HEK293T (cell line): ENCODE measurements at regions not wholly inside any gene's neighbourhood (a gene's known extent, or its start where the extent isn't known, plus 50 kb on each side); places are given as distances from the start of the nearest gene placed in this dataset.

ENCODE experiments used
- CTCF ChIA-PET: fragments of 350-600 bp; formaldehyde crosslinking; extraction: SDS; loops from one replicate; lab custom pipeline; 2021; ENCODE audit warnings: antibody characterized with exemption, inconsistent platforms; lab: Yijun Ruan, JAX
- POLR2A ChIA-PET: fragments of 350-600 bp; formaldehyde crosslinking; extraction: SDS; loops from one replicate; lab custom pipeline; 2020; ENCODE audit warnings: antibody characterized with exemption, inconsistent platforms; lab: Yijun Ruan, JAX
- DNase-seq: peaks from one replicate; pipeline ENCODE4 v3.0.0; 2012; ENCODE audit warnings: mixed read lengths; ENCODE audit errors: extremely low spot score
- ARNT ChIP-seq: fragments of 450-650 bp; IDR thresholded peaks from 2 replicates; pipeline ENCODE4 v1.6.1; 2017; ENCODE audit warnings: mild to moderate bottlenecking
- BHLHE40 ChIP-seq: fragments of 450-650 bp; IDR thresholded peaks from 2 replicates; pipeline ENCODE4 v1.6.1; 2016; ENCODE audit warnings: mild to moderate bottlenecking, moderate library complexity, borderline replicate concordance
- CTBP1 ChIP-seq: fragments of 450-650 bp; IDR thresholded peaks from 2 replicates; pipeline ENCODE4 v1.6.1; 2016; ENCODE audit warnings: borderline replicate concordance
- ELF4 ChIP-seq: fragments of 450-650 bp; IDR thresholded peaks from 2 replicates; pipeline ENCODE4 v1.6.1; 2017; ENCODE audit warnings: antibody characterized with exemption
- FOXA1 ChIP-seq: fragments of 450-650 bp; IDR thresholded peaks from 2 replicates; pipeline ENCODE4 v1.6.1; 2016; ENCODE audit warnings: mild to moderate bottlenecking
- FOXK2 ChIP-seq: fragments of 450-650 bp; IDR thresholded peaks from 2 replicates; pipeline ENCODE4 v1.6.1; 2016; ENCODE audit warnings: mild to moderate bottlenecking
- FOXM1 ChIP-seq: fragments of 450-650 bp; IDR thresholded peaks from 2 replicates; pipeline ENCODE4 v1.6.1; 2017; ENCODE audit warnings: mild to moderate bottlenecking, borderline replicate concordance
- HDGF ChIP-seq: fragments of 450-650 bp; IDR thresholded peaks from 2 replicates; pipeline ENCODE4 v1.6.1; 2017; ENCODE audit warnings: antibody characterized with exemption, borderline replicate concordance
- L3MBTL2 ChIP-seq: fragments of 450-650 bp; conservative IDR thresholded peaks from 2 replicates; pipeline ENCODE4 v1.6.1; 2016; ENCODE audit warnings: mild to moderate bottlenecking
- LEF1 ChIP-seq: fragments of 450-650 bp; IDR thresholded peaks from 2 replicates; pipeline ENCODE4 v1.6.1; 2017; ENCODE audit warnings: mild to moderate bottlenecking, borderline replicate concordance
- NFRKB ChIP-seq: fragments of 450-650 bp; IDR thresholded peaks from 2 replicates; pipeline ENCODE4 v1.6.1; 2016; ENCODE audit warnings: mild to moderate bottlenecking, moderate library complexity
- PKNOX1 ChIP-seq: fragments of 450-650 bp; IDR thresholded peaks from 2 replicates; pipeline ENCODE4 v1.6.1; 2016
- SP1 ChIP-seq: fragments of 450-650 bp; IDR thresholded peaks from 2 replicates; pipeline ENCODE4 v1.6.1; 2017
- SUZ12 ChIP-seq: fragments of 450-650 bp; IDR thresholded peaks from 2 replicates; pipeline ENCODE4 v1.6.1; 2016; ENCODE audit warnings: mild to moderate bottlenecking
- TARDBP ChIP-seq: fragments of 450-650 bp; IDR thresholded peaks from 2 replicates; pipeline ENCODE4 v1.6.1; 2016
- ZNF384 ChIP-seq: fragments of 450-650 bp; IDR thresholded peaks from 2 replicates; pipeline ENCODE4 v1.6.1; 2016

- CTCF ChIA-PET = interaction anchor here (0.5 to 0.7 kb wide), 2 partner anchors 66 to 578 kb away, joined by 3 to 4 read pairs; no protein-coding TSS in a partner anchor
- peak; percentile 8 for DNase-seq
- POLR2A ChIA-PET = no interaction called here
- TF ChIP-seq CTBP1 (no peak), SP1 (no peak), TARDBP (no peak), FOXM1 (no peak), FOXA1 (no peak), PKNOX1 (no peak), ARNT (no peak), ZNF384 (no peak)
These were observed 175.1 kb upstream of the ATP11B start for GRCh38 chr3:182618085-182618732.

GRCh38 chr3:182618981-182619591 is 174.2 kb upstream of the ATP11B start:
- TF ChIP-seq SUZ12 = no peak
- no peak for TF ChIP-seq LEF1
- no peak for TF ChIP-seq ELF4
- TF ChIP-seq PKNOX1 = no peak
- TF ChIP-seq ZNF384 = no peak
- TF ChIP-seq FOXK2 = no peak
- TF ChIP-seq FOXM1 = no peak
- TF ChIP-seq NFRKB = no peak
- TF ChIP-seq ARNT = no peak
- TF ChIP-seq FOXA1 = no peak
- DNase-seq = no peak
- POLR2A ChIA-PET = no interaction called here
- CTCF ChIA-PET = interaction anchor here (0.5 to 0.8 kb wide), 3 partner anchors 65 to 1386 kb away, joined by 3 to 4 read pairs (median 3); no protein-coding TSS in a partner anchor

GRCh38 chr3:182620723-182621434 is 172.4 kb upstream of the ATP11B start:
- TF ChIP-seq ARNT (no peak), BHLHE40 (no peak), HDGF (no peak), TARDBP (no peak), SUZ12 (no peak), NFRKB (no peak), CTBP1 (no peak), FOXK2 (no peak), L3MBTL2 (no peak), SP1 (no peak), ELF4 (no peak), LEF1 (no peak), PKNOX1 (no peak), FOXM1 (no peak), FOXA1 (no peak)
- POLR2A ChIA-PET = no interaction called here
- CTCF ChIA-PET = interaction anchor here (0.6 to 0.7 kb wide), 2 partner anchors 919 to 1218 kb away, joined by 4 read pairs; no protein-coding TSS in a partner anchor
- no peak for DNase-seq

GRCh38 chr3:182621435-182622240 is 171.7 kb upstream of the ATP11B start:
- no peak for TF ChIP-seq SP1
- TF ChIP-seq ELF4 = no peak
- TF ChIP-seq CTBP1 = no peak
- TF ChIP-seq FOXA1 = no peak
- TF ChIP-seq L3MBTL2 = no peak
- no peak for TF ChIP-seq NFRKB
- CTCF ChIA-PET = interaction anchor here (0.6 to 0.7 kb wide), 3 partner anchors 259 to 1219 kb away, joined by 3 to 4 read pairs (median 4); no protein-coding TSS in a partner anchor
- DNase-seq = no peak
- POLR2A ChIA-PET = no interaction called here

GRCh38 chr3:182622241-182622545 is 171.1 kb upstream of the ATP11B start:
- no peak for DNase-seq
- CTCF ChIA-PET = interaction anchor here (0.6 kb wide), 1 partner anchor 259 kb away, joined by 3 read pairs; no protein-coding TSS in a partner anchor
- TF ChIP-seq SUZ12 (no peak), ZNF384 (no peak), FOXM1 (no peak)
- POLR2A ChIA-PET = no interaction called here
